ENCODE measurements at regions not wholly inside any gene's neighbourhood (a gene's known extent, or its start where the extent isn't known, plus 50 kb on each side); places are given as distances from the start of the nearest gene placed in this dataset.

DNA sequence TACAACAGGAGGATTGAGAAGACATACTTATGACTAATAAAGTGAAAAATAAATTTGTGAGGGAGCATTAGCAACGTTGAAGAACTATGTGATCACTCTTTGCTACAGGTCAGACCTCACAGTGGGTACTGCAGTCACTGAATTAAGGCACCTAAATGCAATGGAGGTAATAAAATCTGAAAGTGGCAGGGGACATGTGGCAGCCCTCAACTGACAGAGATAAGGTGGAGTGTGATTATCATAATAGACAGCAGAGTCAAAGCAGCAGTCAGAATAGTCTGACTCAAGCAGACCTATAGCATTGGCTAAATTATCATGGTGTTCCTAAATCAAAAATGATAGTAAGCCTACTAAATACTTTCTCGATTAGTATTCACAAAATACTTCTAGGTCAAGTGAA lies 1220.5 kb downstream of the PCDH18 start:
- DNase-seq, result no peak
- H3K18ac ChIP-seq (ENCODE audit: low read depth in 1 of 2, low read length in 2 of 2), result no peak overlapping the region
- no peak overlapping the region for H4K8ac ChIP-seq (ENCODE audit: low read length)
- H4K91ac ChIP-seq (ENCODE audit: low read length), result no peak overlapping the region
- no peak overlapping the region for H3K4me2 ChIP-seq (ENCODE audit: low read length, poor library complexity, severe bottlenecking)
- 70% methylated on average over 2 of the region's 2 CpGs for WGBS
- no peak overlapping the region for H3K14ac ChIP-seq (ENCODE audit: low read length in 2 of 2)
- H2BK5ac ChIP-seq (ENCODE audit: low read depth, low read length, poor library complexity, severe bottlenecking), result no peak overlapping the region
- H2BK120ac ChIP-seq (ENCODE audit: low read depth, low read length), result no peak overlapping the region
- H2AK5ac ChIP-seq (ENCODE audit: low read length, severe bottlenecking), result no peak overlapping the region
- H3K27me3 ChIP-seq (ENCODE audit: control insufficient read depth in 1 of 2, insufficient read depth in 1 of 2, low read length in 2 of 2), result no peaks in the 10 kb centered on the region
- no peak overlapping the region for H2BK12ac ChIP-seq (ENCODE audit: low read length in 2 of 2)
- H3K9me3 ChIP-seq (ENCODE audit: control insufficient read depth, low read length), result no peaks in the 10 kb centered on the region
- H2AFZ ChIP-seq (ENCODE audit: low read depth, low read length), result no peak overlapping the region
- no peak overlapping the region for H3K4me3 ChIP-seq (ENCODE audit: insufficient read depth in 1 of 2, low read depth in 1 of 2, low read length in 2 of 2)
- no peak overlapping the region for H3K9ac ChIP-seq (ENCODE audit: low read length)
- H3K4ac ChIP-seq (ENCODE audit: low read depth in 1 of 2, low read length in 2 of 2), result no peak overlapping the region
- no peak overlapping the region for H3K23ac ChIP-seq (ENCODE audit: low read length in 2 of 2)
- no peak overlapping the region for H2BK15ac ChIP-seq (ENCODE audit: low read depth, poor library complexity, severe bottlenecking)
- no peaks in the 10 kb centered on the region for H3K36me3 ChIP-seq (ENCODE audit: control insufficient read depth in 1 of 2, insufficient read depth in 2 of 2, low read depth in 1 of 2, low read length in 2 of 2)
- H3K4me1 ChIP-seq (ENCODE audit: control insufficient read depth, insufficient read depth, low read depth, low read length), result no peaks in the 10 kb centered on the region
- no peak overlapping the region for H3K27ac ChIP-seq (ENCODE audit: low read length, poor library complexity, severe bottlenecking)
- H3K79me1 ChIP-seq (replicated peaks; ENCODE audit: low read length, poor library complexity, severe bottlenecking), result no peaks in the 10 kb centered on the region

DNA sequence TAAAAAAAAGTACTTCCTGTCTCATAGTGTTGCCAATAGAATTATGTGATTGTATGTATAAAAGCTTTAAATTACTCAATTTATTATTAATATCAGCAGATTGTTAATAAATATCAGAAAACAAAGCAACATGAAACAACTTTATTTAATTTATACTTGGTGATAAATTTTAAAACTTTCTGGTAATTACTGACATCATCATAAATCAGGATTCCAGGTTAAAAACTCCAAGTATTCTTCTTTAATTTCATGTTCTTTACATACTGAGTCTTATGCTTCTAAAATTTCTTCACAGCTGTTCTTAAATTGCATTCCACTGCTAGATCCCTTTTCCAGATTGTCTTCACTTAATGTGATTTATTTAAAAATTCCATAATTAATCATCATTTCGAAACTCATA lies 1224.5 kb downstream of the PCDH18 start:
- no peak overlapping the region for H2AFZ ChIP-seq (ENCODE audit: low read depth, low read length)

DNA sequence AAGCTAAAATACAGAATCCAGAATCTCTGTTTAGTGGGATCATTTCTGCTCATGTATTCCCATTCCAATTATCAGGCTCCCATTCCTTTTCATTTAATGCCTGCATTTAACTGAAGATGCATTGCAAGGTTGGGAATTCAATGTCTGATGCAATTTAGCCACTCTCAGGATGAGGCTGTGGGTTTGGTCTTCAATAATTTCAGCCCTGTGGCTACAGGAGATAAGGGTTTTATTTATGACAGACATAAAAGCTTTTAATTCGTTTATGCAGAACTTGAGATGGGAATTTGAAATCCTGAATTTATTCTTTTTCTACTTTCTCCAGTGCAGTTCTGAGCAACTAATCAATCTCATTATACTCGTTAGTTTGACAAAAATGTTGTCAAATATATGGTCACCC lies 1225.9 kb downstream of the PCDH18 start:
- no peak overlapping the region for H2BK120ac ChIP-seq (ENCODE audit: low read depth, low read length)
- no CpG with 5 or more reads among the region's 2 CpGs for WGBS

More for the DNA sequence above, 1224.5 kb downstream of the PCDH18 start:
- no peaks in the 10 kb centered on the region for H3K79me1 ChIP-seq (replicated peaks; ENCODE audit: low read length, poor library complexity, severe bottlenecking)
- no peak overlapping the region for H3K4me2 ChIP-seq (ENCODE audit: low read length, poor library complexity, severe bottlenecking)
- H2BK5ac ChIP-seq (ENCODE audit: low read depth, low read length, poor library complexity, severe bottlenecking), result no peak overlapping the region
- H3K23ac ChIP-seq (ENCODE audit: low read length in 2 of 2), result no peak overlapping the region
- no peak overlapping the region for H2BK12ac ChIP-seq (ENCODE audit: low read length in 2 of 2)
- H3K27me3 ChIP-seq (ENCODE audit: control insufficient read depth in 1 of 2, insufficient read depth in 1 of 2, low read length in 2 of 2), result no peaks in the 10 kb centered on the region
- no peak overlapping the region for H3K14ac ChIP-seq (ENCODE audit: low read length in 2 of 2)
- no peak overlapping the region for H4K91ac ChIP-seq (ENCODE audit: low read length)
- H3K18ac ChIP-seq (ENCODE audit: low read depth in 1 of 2, low read length in 2 of 2), result no peak overlapping the region
- no CpG with 5 or more reads among the region's 1 CpG for WGBS
- H3K27ac ChIP-seq (ENCODE audit: low read length, poor library complexity, severe bottlenecking), result no peak overlapping the region
- no peaks in the 10 kb centered on the region for H3K4me1 ChIP-seq (ENCODE audit: control insufficient read depth, insufficient read depth, low read depth, low read length)
- H2BK15ac ChIP-seq (ENCODE audit: low read depth, poor library complexity, severe bottlenecking), result no peak overlapping the region
- no peak overlapping the region for H4K8ac ChIP-seq (ENCODE audit: low read length)
- H2AK5ac ChIP-seq (ENCODE audit: low read length, severe bottlenecking), result no peak overlapping the region
- no peaks in the 10 kb centered on the region for H3K9me3 ChIP-seq (ENCODE audit: control insufficient read depth, low read length)
- no peak overlapping the region for H3K4ac ChIP-seq (ENCODE audit: low read depth in 1 of 2, low read length in 2 of 2)
- H2BK120ac ChIP-seq (ENCODE audit: low read depth, low read length), result no peak overlapping the region
- H3K36me3 ChIP-seq (ENCODE audit: control insufficient read depth in 1 of 2, insufficient read depth in 2 of 2, low read depth in 1 of 2, low read length in 2 of 2), result no peaks in the 10 kb centered on the region
- no peak overlapping the region for H3K9ac ChIP-seq (ENCODE audit: low read length)
- DNase-seq, result no peak
- no peak overlapping the region for H3K4me3 ChIP-seq (ENCODE audit: insufficient read depth in 1 of 2, low read depth in 1 of 2, low read length in 2 of 2)

GRCh38 chr4:136302566-136302965 lies 1229.7 kb downstream of the PCDH18 start:
- no peaks in the 10 kb centered on the region for H3K9me3 ChIP-seq (ENCODE audit: control insufficient read depth, low read length)
- H2AFZ ChIP-seq (ENCODE audit: low read depth, low read length), result no peak overlapping the region
- no peaks in the 10 kb centered on the region for H3K27me3 ChIP-seq (ENCODE audit: control insufficient read depth in 1 of 2, insufficient read depth in 1 of 2, low read length in 2 of 2)
- H4K8ac ChIP-seq (ENCODE audit: low read length), result no peak overlapping the region
- H3K23ac ChIP-seq (ENCODE audit: low read length in 2 of 2), result no peak overlapping the region
- no peak overlapping the region for H3K4me3 ChIP-seq (ENCODE audit: insufficient read depth in 1 of 2, low read depth in 1 of 2, low read length in 2 of 2)
- no peaks in the 10 kb centered on the region for H3K79me1 ChIP-seq (replicated peaks; ENCODE audit: low read length, poor library complexity, severe bottlenecking)
- H2AK5ac ChIP-seq (ENCODE audit: low read length, severe bottlenecking), result no peak overlapping the region
- no peak for DNase-seq
- no peak overlapping the region for H2BK120ac ChIP-seq (ENCODE audit: low read depth, low read length)
- no peaks in the 10 kb centered on the region for H3K4me1 ChIP-seq (ENCODE audit: control insufficient read depth, insufficient read depth, low read depth, low read length)
- H3K18ac ChIP-seq (ENCODE audit: low read depth in 1 of 2, low read length in 2 of 2), result no peak overlapping the region
- no peak overlapping the region for H3K14ac ChIP-seq (ENCODE audit: low read length in 2 of 2)
- no peak overlapping the region for H3K4me2 ChIP-seq (ENCODE audit: low read length, poor library complexity, severe bottlenecking)
- H2BK5ac ChIP-seq (ENCODE audit: low read depth, low read length, poor library complexity, severe bottlenecking), result no peak overlapping the region
- H3K4ac ChIP-seq (ENCODE audit: low read depth in 1 of 2, low read length in 2 of 2), result no peak overlapping the region
- H2BK15ac ChIP-seq (ENCODE audit: low read depth, poor library complexity, severe bottlenecking), result no peak overlapping the region
- H3K36me3 ChIP-seq (ENCODE audit: control insufficient read depth in 1 of 2, insufficient read depth in 2 of 2, low read depth in 1 of 2, low read length in 2 of 2), result no peaks in the 10 kb centered on the region
- no peak overlapping the region for H2BK12ac ChIP-seq (ENCODE audit: low read length in 2 of 2)
- H3K27ac ChIP-seq (ENCODE audit: low read length, poor library complexity, severe bottlenecking), result no peak overlapping the region
- H3K9ac ChIP-seq (ENCODE audit: low read length), result no peak overlapping the region
- no peak overlapping the region for H4K91ac ChIP-seq (ENCODE audit: low read length)

More for the DNA sequence above, 1225.9 kb downstream of the PCDH18 start:
- Histone ChIP-seq H4K91ac (ENCODE audit: low read length) (no peak overlapping the region), H2BK12ac (ENCODE audit: low read length in 2 of 2) (no peak overlapping the region), H3K36me3 (ENCODE audit: control insufficient read depth in 1 of 2, insufficient read depth in 2 of 2, low read depth in 1 of 2, low read length in 2 of 2) (no peaks in the 10 kb centered on the region), H3K4ac (ENCODE audit: low read depth in 1 of 2, low read length in 2 of 2) (no peak overlapping the region), H3K14ac (ENCODE audit: low read length in 2 of 2) (no peak overlapping the region), H3K4me3 (ENCODE audit: insufficient read depth in 1 of 2, low read depth in 1 of 2, low read length in 2 of 2) (no peak overlapping the region), H3K27ac (ENCODE audit: low read length, poor library complexity, severe bottlenecking) (no peak overlapping the region), H4K8ac (ENCODE audit: low read length) (no peak overlapping the region), H3K27me3 (ENCODE audit: control insufficient read depth in 1 of 2, insufficient read depth in 1 of 2, low read length in 2 of 2) (no peaks in the 10 kb centered on the region), H3K9ac (ENCODE audit: low read length) (no peak overlapping the region), H3K9me3 (ENCODE audit: control insufficient read depth, low read length) (no peaks in the 10 kb centered on the region), H2BK5ac (ENCODE audit: low read depth, low read length, poor library complexity, severe bottlenecking) (no peak overlapping the region), H3K4me1 (ENCODE audit: control insufficient read depth, insufficient read depth, low read depth, low read length) (no peaks in the 10 kb centered on the region), H3K4me2 (ENCODE audit: low read length, poor library complexity, severe bottlenecking) (no peak overlapping the region), H3K18ac (ENCODE audit: low read depth in 1 of 2, low read length in 2 of 2) (no peak overlapping the region), H2AFZ (ENCODE audit: low read depth, low read length) (no peak overlapping the region), H3K79me1 (replicated peaks; ENCODE audit: low read length, poor library complexity, severe bottlenecking) (no peaks in the 10 kb centered on the region), H2AK5ac (ENCODE audit: low read length, severe bottlenecking) (no peak overlapping the region), H2BK15ac (ENCODE audit: low read depth, poor library complexity, severe bottlenecking) (no peak overlapping the region), H3K23ac (ENCODE audit: low read length in 2 of 2) (no peak overlapping the region)
- no peak for DNase-seq
